Tibial nerve (tissue), 4 donors: ENCODE measurements at regions not wholly inside any gene's neighbourhood (a gene's known extent, or its start where the extent isn't known, plus 50 kb on each side); places are given as distances from the start of the nearest gene placed in this dataset.

Experiments used
- DNase-seq, 2 donors: peaks; one replicate each; pipeline ENCODE4 v3.0.0-alpha.2; 2019; ENCODE audit warnings: low spot score in 2 of 2
- H3K27ac ChIP-seq, 4 donors: fragments of 200-600 bp; sonication (generic) in 3 of 4; one replicate each; pipeline ENCODE4 v1.5.1; 2017 to 2019; ENCODE audit warnings: mild to moderate bottlenecking in 1 of 4
- H3K27me3 ChIP-seq, 2 donors: fragments of 200-600 bp; sonication (generic) in 1 of 2; one replicate each; pipeline versions ENCODE4 v1.5.1 to v1.6.0; 2017 to 2019
- H3K36me3 ChIP-seq, 3 donors: fragments of 200-600 bp; sonication (generic); one replicate each; pipeline ENCODE4 v1.5.1; 2018 to 2019
- H3K4me1 ChIP-seq, 4 donors: fragments of 200-600 bp; sonication (generic) in 3 of 4; one replicate each; pipeline ENCODE4 v1.5.1; 2017 to 2019
- H3K4me3 ChIP-seq, 4 donors: fragments of 200-600 bp; sonication (generic) in 3 of 4; one replicate each; pipeline ENCODE4 v1.5.1; 2017 to 2019; ENCODE audit warnings: mild to moderate bottlenecking in 1 of 4, moderate library complexity in 1 of 4
- H3K9me3 ChIP-seq, 4 donors: fragments of 200-600 bp; sonication (generic) in 3 of 4; one replicate each; pipeline ENCODE4 v1.5.1; 2017 to 2019
- CTCF ChIP-seq, 5 experiments: fragments of 200-600 bp in 3 of 5; fragments of 450-650 bp in 2 of 5; sonication (generic) in 3 of 5; IDR thresholded peaks; one replicate each; pipeline ENCODE4 v1.5.1; 2016 to 2019; ENCODE audit warnings: antibody characterized with exemption in 5 of 5, mild to moderate bottlenecking in 3 of 5, moderate library complexity in 2 of 5
- EP300 ChIP-seq, 2 donors: sonication (generic); formaldehyde crosslinking; IDR thresholded peaks; one replicate each; pipeline ENCODE4 v1.6.1; 2017; ENCODE audit warnings: antibody characterized with exemption in 2 of 2, mild to moderate bottlenecking in 1 of 2
- POLR2A ChIP-seq, 2 donors: fragments of 450-650 bp; IDR thresholded peaks; one replicate each; pipeline ENCODE4 v1.6.1; 2017; ENCODE audit warnings: antibody characterized with exemption in 2 of 2, mild to moderate bottlenecking in 2 of 2, moderate library complexity in 2 of 2
- WGBS, 2 donors: methylation state at CpG; one replicate each; pipeline ENCODE4 v1.1.5; 2018; 5-methylcytosine and 5-hydroxymethylcytosine counted together

GRCh38 chr13:89923052-89923451, 1424.4 kb upstream of the MIR17HG start:
- no peak for DNase-seq
- H3K36me3 ChIP-seq: no peaks in the 10 kb centered on the region
- H3K4me1 ChIP-seq: no peaks in the 10 kb centered on the region
- H3K27ac ChIP-seq: no peak overlapping the region
- no peaks in the 10 kb centered on the region for H3K27me3 ChIP-seq
- TF ChIP-seq CTCF (IDR thresholded peaks at IDR 0.05): no peak
- TF ChIP-seq POLR2A (IDR thresholded peaks at IDR 0.05): no peak
- TF ChIP-seq EP300 (IDR thresholded peaks at IDR 0.05): no peak
- H3K9me3 ChIP-seq: no peaks in the 10 kb centered on the region
- H3K4me3 ChIP-seq: no peak overlapping the region
- WGBS, 2 donors: 64 to 85% methylated on average over 2 of the region's 2 CpGs

GRCh38 chr13:89923736-89924135, 1423.8 kb upstream of the MIR17HG start:
- H3K9me3 ChIP-seq: no peaks in the 10 kb centered on the region
- WGBS, 2 donors: 76 to 83% methylated on average over 2 of the region's 2 CpGs
- H3K27ac ChIP-seq: no peak overlapping the region
- no peak overlapping the region for H3K4me3 ChIP-seq
- H3K36me3 ChIP-seq: no peaks in the 10 kb centered on the region
- H3K27me3 ChIP-seq: no peaks in the 10 kb centered on the region
- no peak for DNase-seq
- TF ChIP-seq POLR2A (IDR thresholded peaks at IDR 0.05) (no peak), EP300 (IDR thresholded peaks at IDR 0.05) (no peak), CTCF (IDR thresholded peaks at IDR 0.05) (no peak)
- no peaks in the 10 kb centered on the region for H3K4me1 ChIP-seq

- H3K36me3 ChIP-seq: no peaks in the 10 kb centered on the region
- H3K4me1 ChIP-seq: no peaks in the 10 kb centered on the region
- H3K4me3 ChIP-seq: no peak overlapping the region
- no peak for DNase-seq
- no peaks in the 10 kb centered on the region for H3K27me3 ChIP-seq
- 51 to 52% methylated on average over 2 of the region's 2 CpGs for WGBS, 2 donors
- TF ChIP-seq EP300 (IDR thresholded peaks at IDR 0.05): no peak
- no peak for TF ChIP-seq CTCF (IDR thresholded peaks at IDR 0.05)
- no peak for TF ChIP-seq POLR2A (IDR thresholded peaks at IDR 0.05)
- H3K27ac ChIP-seq: no peak overlapping the region
- no peaks in the 10 kb centered on the region for H3K9me3 ChIP-seq
These were observed 1422.4 kb upstream of the MIR17HG start for GRCh38 chr13:89925107-89925506.

- H3K9me3 ChIP-seq: no peaks in the 10 kb centered on the region
- TF ChIP-seq EP300 (IDR thresholded peaks at IDR 0.05): no peak
- TF ChIP-seq POLR2A (IDR thresholded peaks at IDR 0.05): no peak
- no peak for TF ChIP-seq CTCF (IDR thresholded peaks at IDR 0.05)
- H3K4me1 ChIP-seq: no peaks in the 10 kb centered on the region
- WGBS, 2 donors: 61 to 63% methylated on average over 2 of the region's 2 CpGs
- DNase-seq: no peak
- H3K27ac ChIP-seq: no peak overlapping the region
- no peaks in the 10 kb centered on the region for H3K27me3 ChIP-seq
- no peak overlapping the region for H3K4me3 ChIP-seq
- H3K36me3 ChIP-seq: no peaks in the 10 kb centered on the region
These were observed 1416.6 kb upstream of the MIR17HG start for GRCh38 chr13:89930861-89931260.

GRCh38 chr13:89932902-89933301, 1414.6 kb upstream of the MIR17HG start:
- Histone ChIP-seq H3K9me3 (no peaks in the 10 kb centered on the region), H3K4me3 (no peak overlapping the region), H3K27ac (no peak overlapping the region), H3K4me1 (no peaks in the 10 kb centered on the region), H3K27me3 (no peaks in the 10 kb centered on the region), H3K36me3 (no peaks in the 10 kb centered on the region)
- TF ChIP-seq CTCF (IDR thresholded peaks at IDR 0.05) (no peak), EP300 (IDR thresholded peaks at IDR 0.05) (no peak), POLR2A (IDR thresholded peaks at IDR 0.05) (no peak)
- 92 to 94% methylated on average over 8 of the region's 8 CpGs for WGBS, 2 donors
- no peak for DNase-seq
